GDM1 (cell line): ENCODE measurements at regions not wholly inside any gene's neighbourhood (a gene's known extent, or its start where the extent isn't known, plus 50 kb on each side); places are given as distances from the start of the nearest gene placed in this dataset.
"Not testable (repeated sequence)": the region's sequence is repeated elsewhere in the genome, so short reads cannot be mapped to it uniquely, and the experiment has no call there.

Experiments used
- DNase-seq: peaks from one replicate; lab custom pipeline; 2025; lab: John Stamatoyannopoulos, UW

GRCh38 chr12:105888696-105889095, 250.1 kb downstream of the NUAK1 start:
- no peak for DNase-seq

GRCh38 chr12:105892362-105892910, 246.3 kb downstream of the NUAK1 start:
- DNase-seq: no peak

GRCh38 chr12:105895197-105895832, 243.4 kb downstream of the NUAK1 start:
- not testable (repeated sequence) for DNase-seq

GRCh38 chr12:105897311-105897725, 241.4 kb downstream of the NUAK1 start:
- no peak for DNase-seq

GRCh38 chr12:105898271-105898670, 240.5 kb downstream of the NUAK1 start:
- not testable (repeated sequence) for DNase-seq

- no peak for DNase-seq
Measured at GRCh38 chr12:105899589-105899988, 239.2 kb downstream of the NUAK1 start.

GRCh38 chr12:105906561-105906960, 232.2 kb downstream of the NUAK1 start:
- no peak for DNase-seq

- no peak for DNase-seq
Measured at GRCh38 chr12:105907982-105908381, 230.8 kb downstream of the NUAK1 start.

GRCh38 chr12:105910030-105910429, 228.7 kb downstream of the NUAK1 start:
- no peak for DNase-seq

GRCh38 chr12:105911966-105912365, 226.8 kb downstream of the NUAK1 start:
- no peak for DNase-seq

- no peak for DNase-seq
Measured at GRCh38 chr12:105912882-105913678, 225.7 kb downstream of the NUAK1 start.

- DNase-seq: no peak
Measured at GRCh38 chr12:105915997-105916759, 222.6 kb downstream of the NUAK1 start.

GRCh38 chr12:105916760-105917039, 222.1 kb downstream of the NUAK1 start:
- DNase-seq: no peak

GRCh38 chr12:105920161-105920684, 218.5 kb downstream of the NUAK1 start:
- DNase-seq: no peak

- DNase-seq: no peak
Measured at GRCh38 chr12:105921055-105921454, 217.7 kb downstream of the NUAK1 start.

- no peak for DNase-seq
Measured at GRCh38 chr12:105921872-105922669, 216.7 kb downstream of the NUAK1 start.

GRCh38 chr12:105922670-105923102, 216.1 kb downstream of the NUAK1 start:
- no peak for DNase-seq

- DNase-seq: no peak
Measured at GRCh38 chr12:105924526-105925208, 214.1 kb downstream of the NUAK1 start.

- no peak for DNase-seq
Measured at GRCh38 chr12:105927564-105927963, 211.2 kb downstream of the NUAK1 start.

- DNase-seq: no peak
Measured at GRCh38 chr12:105928436-105928835, 210.3 kb downstream of the NUAK1 start.

- no peak for DNase-seq
Measured at GRCh38 chr12:105929192-105929591, 209.6 kb downstream of the NUAK1 start.
